GM13977 (cell line): ENCODE measurements at regions not wholly inside any gene's neighbourhood (a gene's known extent, or its start where the extent isn't known, plus 50 kb on each side); places are given as distances from the start of the nearest gene placed in this dataset.
"Not testable (repeated sequence)": the region's sequence is repeated elsewhere in the genome, so short reads cannot be mapped to it uniquely, and the experiment has no call there.

Source experiments
- DNase-seq: peaks from one replicate; pipeline ENCODE4 v3.0.0; 2012; ENCODE audit warnings: low spot score
- CTCF ChIP-seq: IDR thresholded peaks from 2 replicates; pipeline ENCODE4 v1.5.1; 2012; ENCODE audit warnings: mild to moderate bottlenecking, control low read depth; ENCODE audit not compliant: insufficient read depth; ENCODE audit errors: extremely low read depth, missing control alignments
- in situ Hi-C: fragments of 300-500 bp; cut with MboI; formaldehyde crosslinking; loops from one replicate; pipeline ENCODE4 v1.12.0; 2022; ENCODE audit warnings: low sequenced_read_pairs, low pct_unique_long_range_greater_than_20kb, mixed read lengths, inconsistent platforms; ENCODE audit not compliant: unreplicated experiment

- in situ Hi-C loops: no loop called here
- TF ChIP-seq CTCF: no peak
- DNase-seq: no peak
Measured at GRCh38 chr4:158968961-158969360, 133.9 kb upstream of the RAPGEF2 start.

GRCh38 chr4:158970812-158971211, 132.1 kb upstream of the RAPGEF2 start:
- no peak for DNase-seq
- in situ Hi-C loops: no loop called here
- no peak for TF ChIP-seq CTCF

GRCh38 chr4:158974438-158974837, 128.4 kb upstream of the RAPGEF2 start:
- DNase-seq, in situ Hi-C loops: not testable (repeated sequence)

DNA sequence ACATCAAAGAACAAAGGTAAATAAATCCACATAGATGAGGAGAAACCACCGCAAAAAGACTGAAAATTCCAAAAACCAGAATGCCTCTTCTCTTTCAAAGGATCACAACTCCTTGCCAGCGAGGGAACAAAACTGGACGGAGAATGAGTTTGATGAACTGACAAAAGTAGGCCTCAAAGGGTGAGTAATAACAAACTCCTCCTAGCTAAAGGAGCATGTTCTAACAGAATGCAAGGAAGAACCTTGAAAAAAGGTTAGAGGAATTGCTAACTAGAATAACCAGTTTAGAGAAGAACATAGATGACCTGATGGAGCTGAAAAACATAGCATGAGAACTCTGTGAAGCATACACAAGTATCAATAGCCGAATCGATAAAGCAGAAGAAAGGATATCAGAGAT, 122.2 kb upstream of the RAPGEF2 start:
- in situ Hi-C loops, DNase-seq: not testable (repeated sequence)

DNA sequence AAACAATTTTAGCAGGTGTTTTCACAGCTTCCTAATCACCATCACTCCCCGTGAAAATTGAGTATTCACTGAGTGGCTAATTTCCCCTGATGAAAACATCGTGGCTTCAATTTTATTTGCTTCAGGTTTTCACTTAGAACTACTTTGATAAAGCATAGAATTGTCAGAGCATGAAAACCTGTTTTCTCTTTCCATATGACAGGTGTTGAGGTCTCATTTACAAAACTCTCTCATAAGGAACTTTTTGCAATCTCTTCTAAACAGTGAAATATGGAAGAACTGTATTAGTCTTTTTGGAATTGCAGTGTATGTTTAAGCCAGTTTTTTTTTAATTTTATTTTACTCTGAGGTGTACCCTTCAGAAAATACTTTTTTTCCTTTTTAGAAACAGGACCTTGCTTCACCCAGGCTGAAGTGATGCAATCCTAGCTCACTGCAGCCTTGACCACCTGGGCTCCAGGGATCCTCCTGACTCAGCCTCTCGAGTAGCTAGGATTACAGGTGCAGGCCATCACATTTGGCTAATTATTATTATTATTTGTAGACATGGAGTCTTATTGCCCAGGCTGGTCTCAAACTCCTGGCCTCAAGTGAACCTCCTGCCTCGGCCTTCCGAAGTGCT, 111.2 kb upstream of the RAPGEF2 start:
- in situ Hi-C loops: no loop called here
- no peak for DNase-seq

GRCh38 chr4:158993891-158994290, 109.0 kb upstream of the RAPGEF2 start:
- in situ Hi-C loops: no loop called here
- no peak for DNase-seq
- TF ChIP-seq CTCF: no peak

More for the DNA sequence above, 111.2 kb upstream of the RAPGEF2 start:
- TF ChIP-seq CTCF: no peak

GRCh38 chr4:158995040-158995439, 107.8 kb upstream of the RAPGEF2 start:
- DNase-seq: no peak
- no peak for TF ChIP-seq CTCF
- in situ Hi-C loops: no loop called here

DNA sequence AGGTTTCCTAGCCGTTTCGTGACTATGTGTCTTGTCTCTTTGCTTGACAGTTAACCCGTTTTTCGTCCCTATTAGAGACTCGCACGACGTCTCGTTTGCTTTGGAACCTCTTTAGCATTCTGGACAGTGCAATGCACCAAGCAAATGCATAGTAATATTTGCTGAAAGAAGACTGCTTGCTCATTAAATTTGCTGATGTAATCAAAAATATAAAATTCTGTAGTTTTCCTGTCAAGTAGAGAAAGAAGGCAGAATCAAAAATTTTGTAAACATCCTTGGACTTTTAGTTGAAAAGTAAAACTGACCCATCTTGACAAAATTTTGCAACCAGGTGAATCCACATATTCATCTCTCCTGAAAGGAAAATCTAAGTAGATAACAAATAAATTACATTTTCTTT, 106.9 kb upstream of the RAPGEF2 start:
- in situ Hi-C loops: no loop called here
- DNase-seq: no peak
- TF ChIP-seq CTCF: no peak
